NB4 (cell line): ENCODE measurements at regions not wholly inside any gene's neighbourhood (a gene's known extent, or its start where the extent isn't known, plus 50 kb on each side); places are given as distances from the start of the nearest gene placed in this dataset.

ENCODE experiments used
- DNase-seq: peaks from one replicate; pipeline ENCODE4 v3.0.0; 2010; ENCODE audit warnings: low read depth
- H3K4me3 ChIP-seq: one replicate; pipeline ENCODE4 v1.5.1; 2011; ENCODE audit warnings: mild to moderate bottlenecking, low read depth, low read length, moderate library complexity
- MYC ChIP-seq: IDR thresholded peaks from 2 replicates; pipeline ENCODE4 v1.6.1; 2011; ENCODE audit warnings: low read depth, low read length
- POLR2A ChIP-seq: IDR thresholded peaks from 2 replicates; pipeline ENCODE4 v1.6.1; 2011; ENCODE audit warnings: mild to moderate bottlenecking; ENCODE audit not compliant: insufficient read length; ENCODE audit errors: extremely low read depth
- TF ChIP-seq, protein P1 (sequence below): IDR thresholded peaks from one replicate; pipeline ENCODE4 v1.5.1; 2012; ENCODE audit warnings: low read depth, low read length
- TF ChIP-seq, protein P2 (sequence below): IDR thresholded peaks from 2 replicates; pipeline ENCODE4 v1.6.1; 2011; ENCODE audit warnings: low read depth, low read length

DNA sequence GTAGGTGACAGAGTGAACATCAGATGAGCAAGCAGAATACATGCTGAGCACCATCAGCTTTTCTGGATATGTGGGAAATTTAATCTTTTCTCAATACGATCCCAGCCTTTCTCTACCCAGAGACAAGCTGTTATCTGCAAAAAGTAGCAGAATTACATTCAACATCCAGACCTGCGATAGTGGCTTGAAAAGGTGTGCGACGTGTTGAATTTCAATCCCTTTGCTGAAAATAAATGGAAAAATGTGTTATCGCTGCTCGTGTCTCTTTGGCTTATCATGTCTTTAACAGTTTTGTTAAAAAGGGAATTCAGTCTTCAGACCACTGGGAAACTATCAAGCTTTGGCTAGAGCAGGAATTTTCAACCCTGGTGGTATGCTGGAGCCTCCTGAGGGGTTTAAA is 98.8 kb upstream of the FAM20A start:
- H3K4me3 ChIP-seq: no peak overlapping the region
- no peak for DNase-seq
- TF ChIP-seq POLR2A (no peak), MYC (no peak)
- TF ChIP-seq, protein P1, sequence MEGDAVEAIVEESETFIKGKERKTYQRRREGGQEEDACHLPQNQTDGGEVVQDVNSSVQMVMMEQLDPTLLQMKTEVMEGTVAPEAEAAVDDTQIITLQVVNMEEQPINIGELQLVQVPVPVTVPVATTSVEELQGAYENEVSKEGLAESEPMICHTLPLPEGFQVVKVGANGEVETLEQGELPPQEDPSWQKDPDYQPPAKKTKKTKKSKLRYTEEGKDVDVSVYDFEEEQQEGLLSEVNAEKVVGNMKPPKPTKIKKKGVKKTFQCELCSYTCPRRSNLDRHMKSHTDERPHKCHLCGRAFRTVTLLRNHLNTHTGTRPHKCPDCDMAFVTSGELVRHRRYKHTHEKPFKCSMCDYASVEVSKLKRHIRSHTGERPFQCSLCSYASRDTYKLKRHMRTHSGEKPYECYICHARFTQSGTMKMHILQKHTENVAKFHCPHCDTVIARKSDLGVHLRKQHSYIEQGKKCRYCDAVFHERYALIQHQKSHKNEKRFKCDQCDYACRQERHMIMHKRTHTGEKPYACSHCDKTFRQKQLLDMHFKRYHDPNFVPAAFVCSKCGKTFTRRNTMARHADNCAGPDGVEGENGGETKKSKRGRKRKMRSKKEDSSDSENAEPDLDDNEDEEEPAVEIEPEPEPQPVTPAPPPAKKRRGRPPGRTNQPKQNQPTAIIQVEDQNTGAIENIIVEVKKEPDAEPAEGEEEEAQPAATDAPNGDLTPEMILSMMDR: no peak
- TF ChIP-seq, protein P2, sequence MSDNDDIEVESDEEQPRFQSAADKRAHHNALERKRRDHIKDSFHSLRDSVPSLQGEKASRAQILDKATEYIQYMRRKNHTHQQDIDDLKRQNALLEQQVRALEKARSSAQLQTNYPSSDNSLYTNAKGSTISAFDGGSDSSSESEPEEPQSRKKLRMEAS: no peak

DNA sequence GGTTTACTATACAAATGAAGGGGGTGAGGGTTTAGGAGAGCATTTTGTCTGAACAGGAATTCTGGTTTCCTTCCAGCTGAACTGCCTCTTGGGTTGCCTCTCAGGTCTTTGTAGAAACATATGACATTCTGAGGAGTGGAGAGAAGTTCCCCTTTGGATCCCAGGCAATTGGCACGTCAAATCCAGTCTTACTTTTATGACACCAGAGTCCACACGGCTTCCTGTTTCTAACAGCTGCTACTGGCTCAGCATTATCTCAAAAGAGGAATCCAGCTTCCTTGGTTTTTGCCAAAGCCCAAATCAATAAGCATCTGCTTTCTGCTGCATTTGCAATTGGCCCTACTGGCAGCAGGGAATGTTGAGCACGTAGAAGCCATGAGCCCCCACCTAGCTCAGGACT is 97.6 kb upstream of the FAM20A start:
- H3K4me3 ChIP-seq: no peak overlapping the region
- no peak for TF ChIP-seq POLR2A
- TF ChIP-seq MYC: no peak
- TF ChIP-seq, protein P1: no peak
- peak; percentile 30 for DNase-seq

DNA sequence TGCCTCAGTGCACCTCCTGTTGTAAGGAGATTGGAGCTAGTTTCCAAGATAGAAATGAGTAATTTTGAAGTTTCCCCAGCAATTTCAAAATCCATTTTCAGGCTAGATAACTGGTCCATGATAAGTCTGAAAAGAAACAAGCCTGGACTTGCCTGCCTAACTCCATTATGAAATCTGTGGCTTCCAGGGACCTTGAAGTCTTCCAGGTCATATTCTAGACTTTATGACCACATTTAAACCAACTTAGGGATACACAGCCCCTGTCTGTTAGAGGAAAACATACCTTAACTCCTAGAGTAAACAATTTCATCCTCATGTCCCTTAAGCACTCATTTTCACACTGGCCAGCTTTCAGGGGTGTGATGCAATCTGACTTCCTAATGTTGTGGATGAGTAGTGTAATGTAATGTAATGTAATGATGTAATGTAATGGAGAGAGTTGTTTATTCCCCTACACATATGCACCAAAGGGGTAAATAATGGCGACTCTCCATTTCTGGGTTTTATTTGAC is 96.7 kb upstream of the FAM20A start:
- no peak overlapping the region for H3K4me3 ChIP-seq
- DNase-seq: peak; percentile 24

DNA sequence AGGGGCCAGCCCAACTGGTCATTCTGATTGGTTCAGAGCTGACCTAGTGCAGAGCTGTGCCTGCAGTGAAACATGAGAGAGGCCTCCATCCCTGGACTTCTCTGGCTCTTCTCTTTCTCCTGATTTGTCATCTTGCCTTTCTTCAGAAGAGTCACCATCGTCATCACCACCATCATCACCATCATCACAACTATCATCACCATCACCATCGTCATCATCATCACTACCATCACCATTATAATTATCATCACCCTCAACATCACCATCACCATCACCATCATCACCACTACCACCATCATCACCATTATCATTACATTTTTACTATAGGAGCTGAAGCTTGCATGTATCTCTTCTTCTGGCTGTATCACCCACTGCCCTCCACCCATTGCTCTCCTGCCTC is 94.5 kb upstream of the FAM20A start:
- TF ChIP-seq POLR2A (no peak), MYC (no peak)
- TF ChIP-seq, protein P1: no peak
- TF ChIP-seq, protein P2: no peak
- H3K4me3 ChIP-seq: no peak overlapping the region
- DNase-seq: no peak

More for the DNA sequence above, 96.7 kb upstream of the FAM20A start:
- no peak for TF ChIP-seq MYC
- TF ChIP-seq, protein P1: no peak
- TF ChIP-seq, protein P2: no peak
- TF ChIP-seq POLR2A: no peak

- TF ChIP-seq MYC (no peak), POLR2A (no peak)
- TF ChIP-seq, protein P1: no peak
- TF ChIP-seq, protein P2: no peak
- peak; percentile 8 for DNase-seq
- no peak overlapping the region for H3K4me3 ChIP-seq
Observed at GRCh38 chr17:68694791-68695485, 93.8 kb upstream of the FAM20A start.

GRCh38 chr17:68693896-68694295 is 92.7 kb upstream of the FAM20A start:
- no peak overlapping the region for H3K4me3 ChIP-seq
- TF ChIP-seq, protein P2: no peak
- TF ChIP-seq MYC: no peak
- TF ChIP-seq, protein P1: no peak
- no peak for TF ChIP-seq POLR2A
- no peak for DNase-seq
